ENCODE measurements at regions not wholly inside any gene's neighbourhood (a gene's known extent, or its start where the extent isn't known, plus 50 kb on each side); places are given as distances from the start of the nearest gene placed in this dataset.

- H3K9me3 Mint-ChIP-seq (ENCODE audit: low read depth) = no peaks in the 10 kb centered on the region
- no peaks in the 10 kb centered on the region for H3K36me3 Mint-ChIP-seq (ENCODE audit: insufficient read depth)
- DNase-seq (ENCODE audit: low spot score, unreplicated experiment) = no peak
- H3K4me1 Mint-ChIP-seq (ENCODE audit: low read depth) = no peaks in the 10 kb centered on the region
- TF ChIP-seq, protein P1, sequence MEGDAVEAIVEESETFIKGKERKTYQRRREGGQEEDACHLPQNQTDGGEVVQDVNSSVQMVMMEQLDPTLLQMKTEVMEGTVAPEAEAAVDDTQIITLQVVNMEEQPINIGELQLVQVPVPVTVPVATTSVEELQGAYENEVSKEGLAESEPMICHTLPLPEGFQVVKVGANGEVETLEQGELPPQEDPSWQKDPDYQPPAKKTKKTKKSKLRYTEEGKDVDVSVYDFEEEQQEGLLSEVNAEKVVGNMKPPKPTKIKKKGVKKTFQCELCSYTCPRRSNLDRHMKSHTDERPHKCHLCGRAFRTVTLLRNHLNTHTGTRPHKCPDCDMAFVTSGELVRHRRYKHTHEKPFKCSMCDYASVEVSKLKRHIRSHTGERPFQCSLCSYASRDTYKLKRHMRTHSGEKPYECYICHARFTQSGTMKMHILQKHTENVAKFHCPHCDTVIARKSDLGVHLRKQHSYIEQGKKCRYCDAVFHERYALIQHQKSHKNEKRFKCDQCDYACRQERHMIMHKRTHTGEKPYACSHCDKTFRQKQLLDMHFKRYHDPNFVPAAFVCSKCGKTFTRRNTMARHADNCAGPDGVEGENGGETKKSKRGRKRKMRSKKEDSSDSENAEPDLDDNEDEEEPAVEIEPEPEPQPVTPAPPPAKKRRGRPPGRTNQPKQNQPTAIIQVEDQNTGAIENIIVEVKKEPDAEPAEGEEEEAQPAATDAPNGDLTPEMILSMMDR (IDR thresholded peaks at IDR 0.05; ENCODE audit: unreplicated experiment) = no peak
- no peaks in the 10 kb centered on the region for H3K27me3 Mint-ChIP-seq
- no peak overlapping the region for H3K4me3 Mint-ChIP-seq (ENCODE audit: low read depth)
- no peak overlapping the region for H3K27ac Mint-ChIP-seq
Measured at GRCh38 chr3:101043687-101044078, 50.5 kb upstream of the ABI3BP start.

GRCh38 chr3:101042996-101043686 lies 49.9 kb upstream of the ABI3BP start:
- no peaks in the 10 kb centered on the region for H3K9me3 Mint-ChIP-seq (ENCODE audit: low read depth)
- no peaks in the 10 kb centered on the region for H3K4me1 Mint-ChIP-seq (ENCODE audit: low read depth)
- H3K36me3 Mint-ChIP-seq (ENCODE audit: insufficient read depth) = no peaks in the 10 kb centered on the region
- TF ChIP-seq, protein P1 (IDR thresholded peaks at IDR 0.05; ENCODE audit: unreplicated experiment) = no peak
- no peaks in the 10 kb centered on the region for H3K27me3 Mint-ChIP-seq
- no peak overlapping the region for H3K27ac Mint-ChIP-seq
- no peak for DNase-seq (ENCODE audit: low spot score, unreplicated experiment)
- H3K4me3 Mint-ChIP-seq (ENCODE audit: low read depth) = no peak overlapping the region

Measured in progenitor cell of endocrine pancreas (in vitro differentiated cells).